ENCODE measurements at regions not wholly inside any gene's neighbourhood (a gene's known extent, or its start where the extent isn't known, plus 50 kb on each side); places are given as distances from the start of the nearest gene placed in this dataset.

DNA sequence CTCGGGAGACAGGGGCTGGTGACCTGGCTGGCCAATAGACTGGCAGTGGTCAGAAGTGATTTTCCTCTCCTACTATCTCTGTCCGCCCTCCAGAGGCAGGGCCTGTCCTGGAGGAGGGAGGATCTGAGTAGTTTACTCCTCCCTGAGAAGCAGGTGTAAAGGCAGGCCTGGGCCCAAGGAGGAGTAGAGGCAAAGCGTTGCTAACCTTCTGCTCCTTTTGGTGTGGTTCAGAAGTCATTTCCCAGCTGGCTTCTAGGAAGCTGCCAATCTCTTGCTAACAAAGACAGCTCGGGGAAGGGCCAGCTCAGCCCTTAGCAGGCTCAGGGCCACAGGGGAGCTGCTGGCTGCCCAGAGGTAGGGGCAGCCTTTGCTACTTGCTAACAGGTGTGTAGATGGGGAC is 151.1 kb upstream of the NECTIN1 start:
- TF ChIP-seq, protein P1, sequence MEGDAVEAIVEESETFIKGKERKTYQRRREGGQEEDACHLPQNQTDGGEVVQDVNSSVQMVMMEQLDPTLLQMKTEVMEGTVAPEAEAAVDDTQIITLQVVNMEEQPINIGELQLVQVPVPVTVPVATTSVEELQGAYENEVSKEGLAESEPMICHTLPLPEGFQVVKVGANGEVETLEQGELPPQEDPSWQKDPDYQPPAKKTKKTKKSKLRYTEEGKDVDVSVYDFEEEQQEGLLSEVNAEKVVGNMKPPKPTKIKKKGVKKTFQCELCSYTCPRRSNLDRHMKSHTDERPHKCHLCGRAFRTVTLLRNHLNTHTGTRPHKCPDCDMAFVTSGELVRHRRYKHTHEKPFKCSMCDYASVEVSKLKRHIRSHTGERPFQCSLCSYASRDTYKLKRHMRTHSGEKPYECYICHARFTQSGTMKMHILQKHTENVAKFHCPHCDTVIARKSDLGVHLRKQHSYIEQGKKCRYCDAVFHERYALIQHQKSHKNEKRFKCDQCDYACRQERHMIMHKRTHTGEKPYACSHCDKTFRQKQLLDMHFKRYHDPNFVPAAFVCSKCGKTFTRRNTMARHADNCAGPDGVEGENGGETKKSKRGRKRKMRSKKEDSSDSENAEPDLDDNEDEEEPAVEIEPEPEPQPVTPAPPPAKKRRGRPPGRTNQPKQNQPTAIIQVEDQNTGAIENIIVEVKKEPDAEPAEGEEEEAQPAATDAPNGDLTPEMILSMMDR (IDR thresholded peaks at IDR 0.05; ENCODE audit: low read depth, low read length, poor library complexity, severe bottlenecking): no peak
- no peak for TF ChIP-seq EZH2phosphoT487 (IDR thresholded peaks at IDR 0.05; ENCODE audit: borderline replicate concordance, low read length)
